Kidney (tissue), 13 donors: ENCODE measurements at regions not wholly inside any gene's neighbourhood (a gene's known extent, or its start where the extent isn't known, plus 50 kb on each side); places are given as distances from the start of the nearest gene placed in this dataset.

Experiments
- DNase-seq, 5 donors: peaks; one replicate each; pipeline ENCODE4 v3.0.0-alpha.2; 2013 to 2020
- FAIRE-seq: peaks from 2 replicates; lab custom pipeline; 2012; peaks lifted over from hg19 to GRCh38; lab: Jason Lieb, UNC
- H3K27ac ChIP-seq, 2 donors: one replicate each; pipeline ENCODE4 v1.7.0; 2013; ENCODE audit warnings: low read depth in 2 of 2, low read length in 2 of 2, inconsistent platforms in 1 of 2
- H3K27me3 ChIP-seq: one replicate; pipeline ENCODE4 v1.7.1; 2013; ENCODE audit warnings: low read length, inconsistent platforms; ENCODE audit not compliant: control insufficient read depth, insufficient read depth
- H3K36me3 ChIP-seq, 3 donors: one replicate each; pipeline versions ENCODE4 v1.7.0 to v1.7.1; 2013; ENCODE audit warnings: low read length in 3 of 3, control low read depth in 1 of 3, inconsistent platforms in 1 of 3; ENCODE audit not compliant: insufficient read depth in 3 of 3, control insufficient read depth in 2 of 3
- H3K4me1 ChIP-seq, 3 donors: one replicate each; pipeline versions ENCODE4 v1.7.0 to v1.7.1; 2013; ENCODE audit warnings: low read length in 3 of 3, inconsistent platforms in 1 of 3, low read depth in 1 of 3; ENCODE audit not compliant: control insufficient read depth in 2 of 3, insufficient read depth in 2 of 3
- H3K4me3 ChIP-seq, 3 donors: one replicate each; pipeline versions ENCODE4 v1.7.0 to v1.8.1; 2013; ENCODE audit warnings: low read length in 3 of 3, control low read depth in 1 of 3, inconsistent platforms in 1 of 3
- H3K9ac ChIP-seq, 3 donors: one replicate each; pipeline versions ENCODE4 v1.7.0 to v1.7.1; 2013; ENCODE audit warnings: low read length in 3 of 3, control low read depth in 1 of 3, inconsistent platforms in 1 of 3
- H3K9me3 ChIP-seq, 3 donors: one replicate each; pipeline versions ENCODE4 v1.7.0 to v1.7.1; 2013; ENCODE audit warnings: low read length in 3 of 3, control low read depth in 1 of 3, inconsistent platforms in 1 of 3; ENCODE audit not compliant: control insufficient read depth in 2 of 3, insufficient read depth in 1 of 3
- intact Hi-C: fragments of 100-400 bp; cut with DNase I; formaldehyde crosslinking; loops from one replicate; pipeline ENCODE4 v1.11.1; 2022
- TF ChIP-seq, protein P1 (sequence below): IDR thresholded peaks from 3 replicates; pipeline ENCODE4 v1.5.1; 2012; ENCODE audit warnings: mild to moderate bottlenecking, moderate library complexity, borderline replicate concordance; ENCODE audit not compliant: insufficient read depth; ENCODE audit errors: extremely low read depth
- donor health status: control.
- donor health status: control.
- donor health status: control.
- donor health status: control.
- donor health status: control.
- donor health status: DM: yes; HTN: yes; CAD: no.
- donor health status: Normal renal cell carcinoma (clear cell type).

DNA sequence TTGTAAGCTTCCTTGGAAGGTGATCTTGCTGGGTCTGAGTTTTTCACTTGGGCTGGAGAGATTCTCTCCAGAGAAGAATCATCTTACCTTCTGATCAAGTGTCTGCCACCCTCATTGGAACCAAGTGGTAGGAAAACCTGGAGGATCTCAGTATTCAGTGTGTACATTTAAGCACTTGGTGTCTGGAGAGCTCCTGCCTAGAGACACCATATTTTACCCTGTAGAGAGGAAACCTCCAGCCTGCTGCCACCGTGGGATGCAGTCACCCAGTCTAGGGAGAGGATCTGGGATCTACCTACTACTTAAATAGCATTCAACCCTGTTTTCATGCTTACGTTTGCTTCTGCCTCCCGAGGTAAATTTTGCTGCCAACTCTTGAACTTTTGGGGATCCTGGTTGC is 274.3 kb downstream of the SV2B start:
- Histone ChIP-seq H3K4me3 (no peak overlapping the region), H3K4me1 (no peaks in the 10 kb centered on the region), H3K27ac (no peak overlapping the region), H3K27me3 (no peaks in the 10 kb centered on the region), H3K9ac (no peak overlapping the region), H3K9me3 (no peaks in the 10 kb centered on the region), H3K36me3 (no peaks in the 10 kb centered on the region)
- intact Hi-C loops, result no loop called here
- DNase-seq (no peak), FAIRE-seq (no peak)
- TF ChIP-seq, protein P1, sequence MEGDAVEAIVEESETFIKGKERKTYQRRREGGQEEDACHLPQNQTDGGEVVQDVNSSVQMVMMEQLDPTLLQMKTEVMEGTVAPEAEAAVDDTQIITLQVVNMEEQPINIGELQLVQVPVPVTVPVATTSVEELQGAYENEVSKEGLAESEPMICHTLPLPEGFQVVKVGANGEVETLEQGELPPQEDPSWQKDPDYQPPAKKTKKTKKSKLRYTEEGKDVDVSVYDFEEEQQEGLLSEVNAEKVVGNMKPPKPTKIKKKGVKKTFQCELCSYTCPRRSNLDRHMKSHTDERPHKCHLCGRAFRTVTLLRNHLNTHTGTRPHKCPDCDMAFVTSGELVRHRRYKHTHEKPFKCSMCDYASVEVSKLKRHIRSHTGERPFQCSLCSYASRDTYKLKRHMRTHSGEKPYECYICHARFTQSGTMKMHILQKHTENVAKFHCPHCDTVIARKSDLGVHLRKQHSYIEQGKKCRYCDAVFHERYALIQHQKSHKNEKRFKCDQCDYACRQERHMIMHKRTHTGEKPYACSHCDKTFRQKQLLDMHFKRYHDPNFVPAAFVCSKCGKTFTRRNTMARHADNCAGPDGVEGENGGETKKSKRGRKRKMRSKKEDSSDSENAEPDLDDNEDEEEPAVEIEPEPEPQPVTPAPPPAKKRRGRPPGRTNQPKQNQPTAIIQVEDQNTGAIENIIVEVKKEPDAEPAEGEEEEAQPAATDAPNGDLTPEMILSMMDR, result no peak

- no peak for DNase-seq
- intact Hi-C loops, result no loop called here
- TF ChIP-seq, protein P1, result no peak
- Histone ChIP-seq H3K4me3 (no peak overlapping the region), H3K27ac (no peak overlapping the region), H3K27me3 (no peaks in the 10 kb centered on the region), H3K9ac (no peak overlapping the region), H3K9me3 (peaks cover 0 to 2% (median 0%) of the 10 kb centered on the region in 3 donors), H3K4me1 (no peaks in the 10 kb centered on the region), H3K36me3 (no peaks in the 10 kb centered on the region)
- no peak for FAIRE-seq
These were observed 276.0 kb downstream of the SV2B start for GRCh38 chr15:91376038-91376437.

- Histone ChIP-seq H3K9me3 (peaks cover 0 to 2% (median 0%) of the 10 kb centered on the region in 3 donors), H3K27ac (no peak overlapping the region), H3K9ac (no peak overlapping the region), H3K4me1 (no peaks in the 10 kb centered on the region), H3K4me3 (no peak overlapping the region), H3K27me3 (no peaks in the 10 kb centered on the region), H3K36me3 (no peaks in the 10 kb centered on the region)
- DNase-seq, result no peak
- no peak for FAIRE-seq
- intact Hi-C loops, result no loop called here
- TF ChIP-seq, protein P1, result no peak
These were observed 280.1 kb downstream of the SV2B start for GRCh38 chr15:91380114-91380513.

DNA sequence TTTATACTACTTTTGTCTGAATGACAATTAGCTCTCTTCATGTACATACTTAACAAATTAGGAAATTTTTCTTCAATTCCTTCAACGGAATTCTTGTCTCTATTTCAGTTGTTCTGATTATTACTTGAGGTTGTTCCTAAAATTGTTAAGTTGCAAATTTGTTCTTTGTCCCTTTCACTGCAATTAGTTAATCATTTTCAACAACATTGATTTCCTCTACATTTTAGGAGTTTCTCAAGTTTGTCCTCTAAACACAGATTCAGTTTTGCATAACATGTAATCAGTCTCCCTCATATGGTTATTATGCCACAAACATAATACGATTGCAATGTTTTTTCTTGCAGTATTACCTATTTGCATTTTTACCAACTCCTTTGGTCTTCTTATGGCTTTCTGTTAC is 283.5 kb downstream of the SV2B start:
- Histone ChIP-seq H3K4me3 (no peak overlapping the region), H3K27ac (no peak overlapping the region), H3K4me1 (no peaks in the 10 kb centered on the region), H3K9ac (no peak overlapping the region), H3K9me3 (peaks cover 0 to 2% (median 0%) of the 10 kb centered on the region in 3 donors), H3K36me3 (no peaks in the 10 kb centered on the region), H3K27me3 (no peaks in the 10 kb centered on the region)
- no peak for DNase-seq
- intact Hi-C loops, result no loop called here
- TF ChIP-seq, protein P1, result no peak
- FAIRE-seq, result no peak
